GM12874 (cell line): ENCODE measurements at regions not wholly inside any gene's neighbourhood (a gene's known extent, or its start where the extent isn't known, plus 50 kb on each side); places are given as distances from the start of the nearest gene placed in this dataset.

Experiments
- CTCF ChIP-seq: IDR thresholded peaks from 2 replicates; pipeline ENCODE4 v1.5.1; 2011; ENCODE audit warnings: low read depth, mild to moderate bottlenecking, control low read depth, low read length, moderate library complexity; ENCODE audit not compliant: insufficient read depth

GRCh38 chr15:95024351-95024750, 793.0 kb downstream of the MCTP2 start:
- peak; percentile 37; the same call in 1 of the 2 replicates for TF ChIP-seq CTCF

- peak; percentile 46; the same call in 1 of the 2 replicates for TF ChIP-seq CTCF
Measured at GRCh38 chr15:95025924-95026728, 794.8 kb downstream of the MCTP2 start.

GRCh38 chr15:95027981-95028380, 796.6 kb downstream of the MCTP2 start:
- TF ChIP-seq CTCF, result no peak

- no peak for TF ChIP-seq CTCF
Measured at GRCh38 chr15:95032156-95032555, 800.8 kb downstream of the MCTP2 start.

- TF ChIP-seq CTCF, result no peak
Measured at GRCh38 chr15:95035106-95035505, 803.7 kb downstream of the MCTP2 start.

- TF ChIP-seq CTCF, result no peak
Measured at GRCh38 chr15:95041297-95041696, 809.9 kb downstream of the MCTP2 start.

- TF ChIP-seq CTCF, result no peak
Measured at GRCh38 chr15:95043933-95044313, 812.6 kb downstream of the MCTP2 start.
